A673 (cell line): ENCODE measurements at regions not wholly inside any gene's neighbourhood (a gene's known extent, or its start where the extent isn't known, plus 50 kb on each side); places are given as distances from the start of the nearest gene placed in this dataset.

ENCODE experiments used
- BruUV-seq: library from RNA; stranded (reverse); fragments of 400-500 nt; replicated peaks from 2 replicates; lab custom pipeline; 2021; lab: Mats Ljungman, UMichigan
- CTCF ChIA-PET: fragments of 300-600 bp; sonication (Branson Sonifier 250); formaldehyde crosslinking; loops from one replicate; lab custom pipeline; 2022; ENCODE audit warnings: antibody characterized with exemption; lab: Charles Lee
- POLR2A ChIA-PET: fragments of 300-600 bp; sonication (Branson Sonifier 250); formaldehyde crosslinking; loops from one replicate; lab custom pipeline; 2022; ENCODE audit warnings: antibody characterized with exemption; ENCODE audit not compliant: low non-redundant PET; lab: Charles Lee
- DNase-seq: peaks from one replicate; pipeline ENCODE4 v3.0.0-alpha.2; 2015; ENCODE audit warnings: low spot score
- H3K27ac ChIP-seq: fragments of 200-600 bp; sonication (generic); 2 replicates; pipeline ENCODE4 v1.5.1; 2016; ENCODE audit warnings: mixed run types, low read depth, mild to moderate bottlenecking, mixed read lengths, antibody characterized with exemption, low read length; ENCODE audit not compliant: poor library complexity, severe bottlenecking
- H3K27me3 ChIP-seq: fragments of 200-600 bp; sonication (generic); replicated peaks from 2 replicates; pipeline ENCODE4 v1.6.1; 2017; ENCODE audit warnings: mixed run types, low read depth, mild to moderate bottlenecking, mixed read lengths, antibody characterized with exemption, low read length; ENCODE audit not compliant: insufficient read depth, poor library complexity
- H3K36me3 ChIP-seq: fragments of 200-600 bp; sonication (generic); 2 replicates; pipeline ENCODE4 v1.6.1; 2016; ENCODE audit warnings: mixed run types, mild to moderate bottlenecking, mixed read lengths, antibody characterized with exemption, low read length; ENCODE audit not compliant: insufficient read depth, poor library complexity, severe bottlenecking
- H3K4me1 ChIP-seq: fragments of 200-600 bp; sonication (generic); 2 replicates; pipeline ENCODE4 v1.6.1; 2017; ENCODE audit warnings: mixed run types, mild to moderate bottlenecking, mixed read lengths, antibody characterized with exemption, low read length; ENCODE audit not compliant: insufficient read depth, poor library complexity, severe bottlenecking
- H3K4me3 ChIP-seq: fragments of 200-600 bp; sonication (generic); 2 replicates; pipeline ENCODE4 v1.5.1; 2016; ENCODE audit warnings: low read depth, mixed run types, mild to moderate bottlenecking, mixed read lengths, low read length; ENCODE audit not compliant: poor library complexity, severe bottlenecking
- H3K9me3 ChIP-seq: fragments of 200-600 bp; sonication (generic); 2 replicates; pipeline ENCODE4 v1.6.1; 2016; ENCODE audit warnings: mixed run types, low read depth, mild to moderate bottlenecking, mixed read lengths, antibody characterized with exemption, low read length; ENCODE audit not compliant: poor library complexity, severe bottlenecking
- CTCF ChIP-seq: fragments of 300-800, 200-600 bp; sonication (generic); conservative IDR thresholded peaks from 2 replicates; pipeline ENCODE4 v1.5.1; 2017; ENCODE audit warnings: low read depth, mild to moderate bottlenecking, antibody characterized with exemption, low read length, moderate library complexity, mixed read lengths
- EZH2 ChIP-seq: fragments of 200-600 bp; sonication (generic); IDR thresholded peaks from 2 replicates; pipeline ENCODE4 v1.6.1; 2017; ENCODE audit warnings: borderline replicate concordance, low read depth, mild to moderate bottlenecking, mixed read lengths, antibody characterized with exemption, low read length; ENCODE audit not compliant: poor library complexity, severe bottlenecking
- intact Hi-C: fragments of 100-400 bp; cut with micrococcal nuclease; formaldehyde crosslinking; loops from one replicate; pipeline ENCODE4 v1.10.0; 2022; ENCODE audit not compliant: unreplicated experiment

- Histone ChIP-seq H3K4me3 (no peak overlapping the region), H3K9me3 (no peaks in the 10 kb centered on the region), H3K27ac (no peak overlapping the region), H3K27me3 (no peaks in the 10 kb centered on the region), H3K4me1 (no peaks in the 10 kb centered on the region), H3K36me3 (no peaks in the 10 kb centered on the region)
- TF ChIP-seq CTCF (no peak), EZH2 (no peak)
- ChIA-PET CTCF (no interaction called here), POLR2A (no interaction called here)
- intact Hi-C loops = no loop called here
- BruUV-seq = no TSS peak
- no peak for DNase-seq
Measured at GRCh38 chr6:111942561-111942960, 69.3 kb upstream of the FYN start.

- Histone ChIP-seq H3K4me1 (no peaks in the 10 kb centered on the region), H3K9me3 (no peaks in the 10 kb centered on the region), H3K4me3 (no peak overlapping the region), H3K27ac (no peak overlapping the region), H3K27me3 (no peaks in the 10 kb centered on the region), H3K36me3 (no peaks in the 10 kb centered on the region)
- no peak for DNase-seq
- no TSS peak for BruUV-seq
- TF ChIP-seq EZH2 (no peak), CTCF (no peak)
- intact Hi-C loops = no loop called here
- POLR2A ChIA-PET = no interaction called here
- CTCF ChIA-PET = no interaction called here
Measured at GRCh38 chr6:111943266-111943665, 70.0 kb upstream of the FYN start.

- Histone ChIP-seq H3K27ac (no peak overlapping the region), H3K4me3 (no peak overlapping the region), H3K27me3 (no peaks in the 10 kb centered on the region), H3K36me3 (no peaks in the 10 kb centered on the region), H3K9me3 (no peaks in the 10 kb centered on the region), H3K4me1 (no peaks in the 10 kb centered on the region)
- DNase-seq = no peak
- ChIA-PET CTCF (no interaction called here), POLR2A (no interaction called here)
- no peak for TF ChIP-seq EZH2
- no peak for TF ChIP-seq CTCF
- intact Hi-C loops = no loop called here
- BruUV-seq = no TSS peak
Measured at GRCh38 chr6:111943726-111944125, 70.5 kb upstream of the FYN start.
